IMR-90 (cell line): ENCODE measurements at regions not wholly inside any gene's neighbourhood (a gene's known extent, or its start where the extent isn't known, plus 50 kb on each side); places are given as distances from the start of the nearest gene placed in this dataset.

Source experiments
- ATAC-seq: fragments of 200-7000 bp; cut with Tn5 transposase; 2 replicates; pipeline ENCODE4 v1.9.1; 2020; ENCODE audit warnings: low read depth, mild to moderate bottlenecking, moderate library complexity
- BruUV-seq: library from RNA; stranded (reverse); fragments of 400-500 nt; replicated peaks from 2 replicates; lab custom pipeline; 2021; lab: Mats Ljungman, UMichigan
- CTCF ChIA-PET: fragments of 300-600 bp; formaldehyde crosslinking; extraction: SDS; loops from one replicate; lab custom pipeline; 2021; ENCODE audit warnings: antibody characterized with exemption; lab: Yijun Ruan, JAX
- POLR2A ChIA-PET: fragments of 300-600 bp; sonication (Branson Sonifier 250); formaldehyde crosslinking; loops from one replicate; lab custom pipeline; 2022; ENCODE audit warnings: antibody characterized with exemption; ENCODE audit not compliant: unreplicated experiment; lab: Charles Lee
- DNase-seq: peaks from one replicate; pipeline ENCODE4 v3.0.0; 2013
- H2AFZ ChIP-seq: replicated peaks from 2 replicates; pipeline ENCODE3; 2013; ENCODE audit warnings: low read length, mild to moderate bottlenecking; ENCODE audit not compliant: poor library complexity
- H2AK5ac ChIP-seq: 2 replicates; pipeline ENCODE4 v1.6.1; 2013; ENCODE audit warnings: low read depth, low read length, inconsistent platforms
- H2AK9ac ChIP-seq: replicated peaks from 2 replicates; pipeline ENCODE3; 2013; ENCODE audit warnings: mild to moderate bottlenecking, low read depth, low read length, moderate library complexity; ENCODE audit not compliant: poor library complexity
- H2BK120ac ChIP-seq: 2 replicates; pipeline ENCODE4 v1.6.1; 2013; ENCODE audit warnings: low read depth, low read length, inconsistent platforms
- H2BK15ac ChIP-seq: 3 replicates; pipeline ENCODE4 v1.6.1; 2013; ENCODE audit warnings: low read depth, low read length, inconsistent platforms
- H2BK20ac ChIP-seq: 2 replicates; pipeline ENCODE4 v1.6.1; 2013; ENCODE audit warnings: low read depth, mild to moderate bottlenecking, inconsistent platforms, low read length, moderate library complexity
- H2BK5ac ChIP-seq: 2 replicates; pipeline ENCODE4 v1.6.1; 2013; ENCODE audit warnings: mild to moderate bottlenecking, low read depth, low read length, inconsistent platforms; ENCODE audit not compliant: poor library complexity, severe bottlenecking
- H3K14ac ChIP-seq: replicated peaks from 2 replicates; pipeline ENCODE4 v1.6.1; 2013; ENCODE audit warnings: low read depth, low read length, inconsistent platforms
- H3K18ac ChIP-seq: 2 replicates; pipeline ENCODE4 v1.6.1; 2013; ENCODE audit warnings: low read depth, low read length, control low read depth
- H3K23ac ChIP-seq: 2 replicates; pipeline ENCODE4 v1.6.1; 2013; ENCODE audit warnings: low read depth, low read length, inconsistent platforms
- H3K27ac ChIP-seq: 2 replicates; pipeline ENCODE4 v1.5.1; 2013; ENCODE audit warnings: mild to moderate bottlenecking, control low read depth, low read length; ENCODE audit not compliant: insufficient read depth
- H3K27me3 ChIP-seq: 2 replicates; pipeline ENCODE4 v1.6.1; 2013; ENCODE audit warnings: low read length; ENCODE audit not compliant: control insufficient read depth, insufficient read depth
- H3K36me3 ChIP-seq: 2 replicates; pipeline ENCODE4 v1.6.1; 2013; ENCODE audit warnings: low read length, mixed read lengths; ENCODE audit not compliant: control insufficient read depth, insufficient read depth
- H3K4ac ChIP-seq: 2 replicates; pipeline ENCODE4 v1.6.1; 2013; ENCODE audit warnings: low read depth, low read length, inconsistent platforms
- H3K4me1 ChIP-seq: 2 replicates; pipeline ENCODE4 v1.6.1; 2013; ENCODE audit warnings: low read length, mixed read lengths; ENCODE audit not compliant: control insufficient read depth, insufficient read depth
- H3K4me2 ChIP-seq: 2 replicates; pipeline ENCODE4 v1.6.1; 2013; ENCODE audit warnings: low read depth, mild to moderate bottlenecking, control low read depth, low read length, moderate library complexity
- H3K4me3 ChIP-seq: 2 replicates; pipeline ENCODE4 v1.5.1; 2013; ENCODE audit warnings: low read depth, mild to moderate bottlenecking, control low read depth, low read length, moderate library complexity; ENCODE audit not compliant: insufficient read depth
- H3K56ac ChIP-seq: 2 replicates; pipeline ENCODE4 v1.6.1; 2013; ENCODE audit warnings: low read length, inconsistent platforms; ENCODE audit not compliant: insufficient read depth; ENCODE audit errors: extremely low read depth
- H3K79me1 ChIP-seq, 2 experiments: 2 replicates each; pipeline ENCODE4 v1.6.1; 2013; ENCODE audit warnings: low read length in 2 of 2, inconsistent platforms in 1 of 2, low read depth in 1 of 2
- H3K9ac ChIP-seq: 2 replicates; pipeline ENCODE4 v1.6.1; 2013; ENCODE audit warnings: low read depth, low read length, control low read depth
- H3K9me1 ChIP-seq: 2 replicates; pipeline ENCODE4 v1.6.1; 2013; ENCODE audit warnings: low read length, inconsistent platforms; ENCODE audit not compliant: insufficient read depth
- H3K9me3 ChIP-seq: 2 replicates; pipeline ENCODE4 v1.6.1; 2013; ENCODE audit warnings: low read length; ENCODE audit not compliant: control insufficient read depth, insufficient read depth
- H4K20me1 ChIP-seq: 2 replicates; pipeline ENCODE4 v1.6.1; 2013; ENCODE audit warnings: low read length, inconsistent platforms; ENCODE audit not compliant: insufficient read depth
- H4K5ac ChIP-seq: 2 replicates; pipeline ENCODE4 v1.6.1; 2013; ENCODE audit warnings: mild to moderate bottlenecking, low read depth, low read length, control low read depth
- H4K8ac ChIP-seq, 2 experiments: 2 replicates each; pipeline ENCODE4 v1.6.1; 2013; ENCODE audit warnings: low read depth in 2 of 2, low read length in 2 of 2, control low read depth in 1 of 2, inconsistent platforms in 1 of 2
- H4K91ac ChIP-seq: 2 replicates; pipeline ENCODE4 v1.6.1; 2013; ENCODE audit warnings: low read depth, low read length, inconsistent platforms; ENCODE audit not compliant: insufficient read depth
- CHD1 ChIP-seq: IDR thresholded peaks from 2 replicates; pipeline ENCODE4 v1.6.1; 2012; ENCODE audit warnings: low read depth, low read length, improper control_type of control experiment
- NFE2L2 ChIP-seq: fragments of 150-350 bp; IDR thresholded peaks from 2 replicates; pipeline ENCODE4 v1.6.1; 2016; ENCODE audit warnings: low read depth, mild to moderate bottlenecking, low read length
- POLR2A ChIP-seq: IDR thresholded peaks from 2 replicates; pipeline ENCODE4 v1.6.1; 2012; ENCODE audit warnings: mild to moderate bottlenecking, low read depth, low read length
- RAD21 ChIP-seq: IDR thresholded peaks from 2 replicates; pipeline ENCODE4 v1.6.1; 2012; ENCODE audit warnings: low read length, improper control_type of control experiment
- RFX5 ChIP-seq: IDR thresholded peaks from 2 replicates; pipeline ENCODE4 v1.8.0; 2012; ENCODE audit warnings: low read depth, mild to moderate bottlenecking, low read length, moderate library complexity
- SMC3 ChIP-seq: fragments of 150-350 bp; IDR thresholded peaks from 2 replicates; pipeline ENCODE4 v1.6.1; 2016; ENCODE audit warnings: low read depth, mild to moderate bottlenecking, antibody characterized with exemption, low read length, moderate library complexity
- WGBS, 2 experiments: methylation state at CpG; one replicate each; pipeline versions ENCODE4 v1.1.5 to v1.1.7; 2013; ENCODE audit warnings: missing lambda C conversion rate in 2 of 2; ENCODE audit not compliant: insufficient read length in 1 of 2; ENCODE audit errors: extremely low coverage in 2 of 2; 5-methylcytosine and 5-hydroxymethylcytosine counted together
- dilution Hi-C: fragments of 300-500 bp; cut with HindIII; formaldehyde crosslinking; loops from one replicate; pipeline ENCODE4 v1.14.3; 2018; ENCODE audit warnings: low sequenced_read_pairs; ENCODE audit not compliant: unreplicated experiment
- in situ Hi-C: fragments of 300-500 bp; cut with MboI; formaldehyde crosslinking; loops from 3 replicates; pipeline ENCODE4 v1.14.3; 2019; ENCODE audit warnings: low sequenced_read_pairs, inconsistent platforms, mixed read lengths
- intact Hi-C: fragments of 100-400 bp; cut with micrococcal nuclease; formaldehyde crosslinking; loops from 2 replicates; pipeline ENCODE4 v1.10.0; 2022
- TF ChIP-seq, protein P1 (sequence below): conservative IDR thresholded peaks from 2 replicates; pipeline ENCODE4 v1.5.1; 2012; ENCODE audit warnings: mild to moderate bottlenecking, low read depth, low read length, improper control_type of control experiment
- TF ChIP-seq, protein P2 (sequence below): fragments of 150-350 bp; IDR thresholded peaks from 2 replicates; pipeline ENCODE4 v1.6.1; 2016; ENCODE audit warnings: low read depth, mild to moderate bottlenecking, low read length, moderate library complexity, borderline replicate concordance
- TF ChIP-seq, protein P3 (sequence below): fragments of 150-350 bp; IDR thresholded peaks from 2 replicates; pipeline ENCODE4 v1.6.1; 2017; ENCODE audit warnings: mild to moderate bottlenecking, antibody characterized with exemption, low read length, low read depth

DNA sequence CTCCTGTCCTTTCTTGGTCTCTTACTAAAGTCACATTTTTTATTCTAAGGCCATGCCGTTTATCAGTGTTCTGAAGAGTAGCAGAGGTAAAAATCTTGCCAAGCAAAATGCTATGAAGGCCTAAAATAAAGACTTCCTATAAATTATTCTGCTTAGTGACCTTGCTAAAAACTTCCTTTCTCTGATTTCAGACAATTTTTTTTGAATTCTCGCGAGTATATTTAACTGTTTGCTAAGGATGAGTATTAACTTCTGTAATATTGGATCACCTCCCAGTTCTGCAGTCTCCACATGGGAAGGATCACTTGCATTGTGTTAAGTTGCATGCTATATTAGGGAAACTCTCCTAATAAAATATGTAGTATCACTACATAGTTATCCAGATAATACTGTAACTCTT is 123.4 kb upstream of the SNX7 start:
- Histone ChIP-seq H3K79me1 (no peaks in the 10 kb centered on the region), H2BK5ac (no peak overlapping the region), H2AFZ (no peak overlapping the region), H3K56ac (no peak overlapping the region), H2BK15ac (no peak overlapping the region), H3K4me1 (no peaks in the 10 kb centered on the region), H2AK5ac (no peak overlapping the region), H3K14ac (no peak overlapping the region), H3K9ac (no peak overlapping the region), H2BK20ac (no peak overlapping the region), H4K91ac (no peak overlapping the region), H3K27ac (no peak overlapping the region), H3K9me1 (no peaks in the 10 kb centered on the region), H4K8ac (no peak overlapping the region), H3K18ac (no peak overlapping the region), H3K9me3 (no peaks in the 10 kb centered on the region), H2BK120ac (no peak overlapping the region), H3K23ac (no peak overlapping the region), H3K36me3 (no peaks in the 10 kb centered on the region), H3K4me3 (no peak overlapping the region), H3K4me2 (no peak overlapping the region), H3K4ac (no peak overlapping the region), H2AK9ac (no peak overlapping the region), H4K5ac (no peak overlapping the region), H4K20me1 (no peaks in the 10 kb centered on the region), H3K27me3 (no peaks in the 10 kb centered on the region)
- no peak for ATAC-seq
- no peak for DNase-seq
- intact Hi-C loops (no loop called here), in situ Hi-C loops (no loop called here), dilution Hi-C loops (no loop called here)
- TF ChIP-seq CHD1 = no peak
- no peak for TF ChIP-seq RFX5
- no peak for TF ChIP-seq RAD21
- TF ChIP-seq NFE2L2 = no peak
- TF ChIP-seq POLR2A = no peak
- TF ChIP-seq, protein P1, sequence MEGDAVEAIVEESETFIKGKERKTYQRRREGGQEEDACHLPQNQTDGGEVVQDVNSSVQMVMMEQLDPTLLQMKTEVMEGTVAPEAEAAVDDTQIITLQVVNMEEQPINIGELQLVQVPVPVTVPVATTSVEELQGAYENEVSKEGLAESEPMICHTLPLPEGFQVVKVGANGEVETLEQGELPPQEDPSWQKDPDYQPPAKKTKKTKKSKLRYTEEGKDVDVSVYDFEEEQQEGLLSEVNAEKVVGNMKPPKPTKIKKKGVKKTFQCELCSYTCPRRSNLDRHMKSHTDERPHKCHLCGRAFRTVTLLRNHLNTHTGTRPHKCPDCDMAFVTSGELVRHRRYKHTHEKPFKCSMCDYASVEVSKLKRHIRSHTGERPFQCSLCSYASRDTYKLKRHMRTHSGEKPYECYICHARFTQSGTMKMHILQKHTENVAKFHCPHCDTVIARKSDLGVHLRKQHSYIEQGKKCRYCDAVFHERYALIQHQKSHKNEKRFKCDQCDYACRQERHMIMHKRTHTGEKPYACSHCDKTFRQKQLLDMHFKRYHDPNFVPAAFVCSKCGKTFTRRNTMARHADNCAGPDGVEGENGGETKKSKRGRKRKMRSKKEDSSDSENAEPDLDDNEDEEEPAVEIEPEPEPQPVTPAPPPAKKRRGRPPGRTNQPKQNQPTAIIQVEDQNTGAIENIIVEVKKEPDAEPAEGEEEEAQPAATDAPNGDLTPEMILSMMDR = no peak
- TF ChIP-seq, protein P2, sequence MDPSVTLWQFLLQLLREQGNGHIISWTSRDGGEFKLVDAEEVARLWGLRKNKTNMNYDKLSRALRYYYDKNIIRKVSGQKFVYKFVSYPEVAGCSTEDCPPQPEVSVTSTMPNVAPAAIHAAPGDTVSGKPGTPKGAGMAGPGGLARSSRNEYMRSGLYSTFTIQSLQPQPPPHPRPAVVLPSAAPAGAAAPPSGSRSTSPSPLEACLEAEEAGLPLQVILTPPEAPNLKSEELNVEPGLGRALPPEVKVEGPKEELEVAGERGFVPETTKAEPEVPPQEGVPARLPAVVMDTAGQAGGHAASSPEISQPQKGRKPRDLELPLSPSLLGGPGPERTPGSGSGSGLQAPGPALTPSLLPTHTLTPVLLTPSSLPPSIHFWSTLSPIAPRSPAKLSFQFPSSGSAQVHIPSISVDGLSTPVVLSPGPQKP = no peak
- TF ChIP-seq, protein P3, sequence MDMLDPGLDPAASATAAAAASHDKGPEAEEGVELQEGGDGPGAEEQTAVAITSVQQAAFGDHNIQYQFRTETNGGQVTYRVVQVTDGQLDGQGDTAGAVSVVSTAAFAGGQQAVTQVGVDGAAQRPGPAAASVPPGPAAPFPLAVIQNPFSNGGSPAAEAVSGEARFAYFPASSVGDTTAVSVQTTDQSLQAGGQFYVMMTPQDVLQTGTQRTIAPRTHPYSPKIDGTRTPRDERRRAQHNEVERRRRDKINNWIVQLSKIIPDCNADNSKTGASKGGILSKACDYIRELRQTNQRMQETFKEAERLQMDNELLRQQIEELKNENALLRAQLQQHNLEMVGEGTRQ = no peak
- TF ChIP-seq SMC3 = no peak
- no TSS peak for BruUV-seq
- no CpG with 5 or more reads among the region's 3 CpGs for WGBS, 2 experiments
- POLR2A ChIA-PET = no interaction called here
- CTCF ChIA-PET = no interaction called here
